ENCODE measurements at regions not wholly inside any gene's neighbourhood (a gene's known extent, or its start where the extent isn't known, plus 50 kb on each side); places are given as distances from the start of the nearest gene placed in this dataset.

DNA sequence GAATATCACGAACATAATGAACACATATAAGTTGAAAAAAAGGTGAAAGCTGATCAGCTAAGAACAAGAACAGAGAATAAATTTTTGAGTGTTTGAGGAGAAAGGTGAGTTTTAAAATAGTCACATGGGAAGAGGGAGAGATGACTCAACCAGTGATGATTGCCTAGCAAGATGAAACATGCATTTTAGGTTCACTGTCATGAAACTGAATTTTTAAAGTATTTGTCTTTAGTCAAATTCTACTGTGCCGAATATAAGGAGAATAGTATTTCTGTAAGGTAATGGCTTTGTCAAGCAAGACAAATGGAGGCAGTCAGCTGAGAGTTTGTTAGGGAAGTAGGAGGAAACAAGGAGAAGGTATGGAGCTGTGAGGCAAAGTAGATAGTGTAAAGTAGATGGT, 2557.4 kb downstream of the PCDH9 start:
- TF ChIP-seq POLR2A (IDR thresholded peaks at IDR 0.05), result no peak
- TF ChIP-seq CTCF (IDR thresholded peaks at IDR 0.05), result no peak

Data from prostate gland (tissue), 2 donors.